Nephron progenitor cell (in vitro differentiated cells): ENCODE measurements at regions not wholly inside any gene's neighbourhood (a gene's known extent, or its start where the extent isn't known, plus 50 kb on each side); places are given as distances from the start of the nearest gene placed in this dataset.

Experiments
- DNase-seq: peaks from one replicate; pipeline ENCODE4 v3.0.0; 2021
- H3K27ac Mint-ChIP-seq: 2 replicates; pipeline ENCODE4 v1.8.0; 2021; ENCODE audit warnings: mild to moderate bottlenecking, moderate library complexity, mixed read lengths
- H3K27me3 Mint-ChIP-seq: 2 replicates; pipeline ENCODE4 v1.8.0; 2021; ENCODE audit warnings: mild to moderate bottlenecking, low read depth, mixed read lengths; ENCODE audit not compliant: poor library complexity
- H3K36me3 Mint-ChIP-seq: 2 replicates; pipeline ENCODE4 v1.8.0; 2021; ENCODE audit warnings: low read depth, mixed read lengths
- H3K4me1 Mint-ChIP-seq: 2 replicates; pipeline ENCODE4 v1.8.0; 2021; ENCODE audit warnings: mixed read lengths
- H3K4me3 Mint-ChIP-seq: 2 replicates; pipeline ENCODE4 v1.8.0; 2021; ENCODE audit warnings: mild to moderate bottlenecking, moderate library complexity, mixed read lengths
- H3K9me3 Mint-ChIP-seq: 2 replicates; pipeline ENCODE4 v1.8.0; 2021; ENCODE audit warnings: mild to moderate bottlenecking, moderate library complexity, mixed read lengths
- CTCF ChIP-seq: fragments of 200-600 bp; sonication (generic); IDR thresholded peaks from 2 replicates; pipeline ENCODE4 v1.5.0; 2021; ENCODE audit warnings: antibody characterized with exemption

GRCh38 chr6:80464901-80465300 is 358.4 kb downstream of the BCKDHB start:
- DNase-seq: no peak
- H3K27ac Mint-ChIP-seq: no peak overlapping the region
- no peaks in the 10 kb centered on the region for H3K36me3 Mint-ChIP-seq
- no peak overlapping the region for H3K4me3 Mint-ChIP-seq
- H3K4me1 Mint-ChIP-seq: peaks cover 4% of the 10 kb centered on the region
- no peaks in the 10 kb centered on the region for H3K9me3 Mint-ChIP-seq
- TF ChIP-seq CTCF: no peak
- no peaks in the 10 kb centered on the region for H3K27me3 Mint-ChIP-seq

- no peak for DNase-seq
- Mint-ChIP-seq H3K27me3 (no peaks in the 10 kb centered on the region), H3K36me3 (no peaks in the 10 kb centered on the region), H3K27ac (no peak overlapping the region), H3K4me3 (no peak overlapping the region), H3K9me3 (no peaks in the 10 kb centered on the region), H3K4me1 (peaks cover 4% of the 10 kb centered on the region)
- TF ChIP-seq CTCF: no peak
Observed at GRCh38 chr6:80463197-80463596, 356.7 kb downstream of the BCKDHB start.

- H3K4me1 Mint-ChIP-seq: peaks cover 4% of the 10 kb centered on the region
- H3K27ac Mint-ChIP-seq: no peak overlapping the region
- no peaks in the 10 kb centered on the region for H3K9me3 Mint-ChIP-seq
- peaks cover 3% of the 10 kb centered on the region for H3K36me3 Mint-ChIP-seq
- H3K4me3 Mint-ChIP-seq: no peak overlapping the region
- TF ChIP-seq CTCF: no peak
- no peaks in the 10 kb centered on the region for H3K27me3 Mint-ChIP-seq
- no peak for DNase-seq
Observed at GRCh38 chr6:80460257-80460865, 353.9 kb downstream of the BCKDHB start.

- no peak for TF ChIP-seq CTCF
- Mint-ChIP-seq H3K4me1 (peaks cover 4% of the 10 kb centered on the region), H3K36me3 (peaks cover 13% of the 10 kb centered on the region), H3K27me3 (peaks cover 4% of the 10 kb centered on the region), H3K4me3 (no peak overlapping the region), H3K9me3 (no peaks in the 10 kb centered on the region), H3K27ac (no peak overlapping the region)
- DNase-seq: no peak
Observed at GRCh38 chr6:80457439-80457933, 351.0 kb downstream of the BCKDHB start.

- peaks cover 4% of the 10 kb centered on the region for H3K4me1 Mint-ChIP-seq
- H3K9me3 Mint-ChIP-seq: no peaks in the 10 kb centered on the region
- no peak overlapping the region for H3K27ac Mint-ChIP-seq
- TF ChIP-seq CTCF: no peak
- peaks cover 13% of the 10 kb centered on the region for H3K36me3 Mint-ChIP-seq
- DNase-seq: no peak
- no peak overlapping the region for H3K4me3 Mint-ChIP-seq
- peaks cover 4% of the 10 kb centered on the region for H3K27me3 Mint-ChIP-seq
Observed at GRCh38 chr6:80456724-80457438, 350.4 kb downstream of the BCKDHB start.
